ENCODE measurements at regions not wholly inside any gene's neighbourhood (a gene's known extent, or its start where the extent isn't known, plus 50 kb on each side); places are given as distances from the start of the nearest gene placed in this dataset.

GRCh38 chr2:37829616-37830395 is 95.3 kb upstream of the RMDN2 start (continued):
- TF ChIP-seq RAD21 (IDR thresholded peaks at IDR 0.05) (no peak), MAX (IDR thresholded peaks at IDR 0.05) (no peak), ZBTB33 (IDR thresholded peaks at IDR 0.05) (no peak), GABPA (IDR thresholded peaks at IDR 0.05 in 1 of 2, conservative IDR thresholded peaks at IDR 0.05 in 1 of 2) (no peak), EGR1 (IDR thresholded peaks at IDR 0.05; ENCODE audit: low read depth in 2 of 2) (no peak), HNF4G (IDR thresholded peaks at IDR 0.05) (no peak)

- H3K9me3 ChIP-seq (ENCODE audit: control insufficient read depth in 4 of 4, low read length in 3 of 4): no peaks in the 10 kb centered on the region
- H3K36me3 ChIP-seq (ENCODE audit: control insufficient read depth in 4 of 4, insufficient read depth in 3 of 4, low read depth in 1 of 4, low read length in 3 of 4): no peaks in the 10 kb centered on the region
- H3K4me1 ChIP-seq (ENCODE audit: control insufficient read depth in 4 of 4, insufficient read depth in 4 of 4, low read length in 3 of 4): peaks cover 0 to 5% (median 3%) of the 10 kb centered on the region in 4 donors
- WGBS: 92% methylated on average over 2 of the region's 2 CpGs
- no peaks in the 10 kb centered on the region for H3K27me3 ChIP-seq (ENCODE audit: control insufficient read depth in 4 of 4, insufficient read depth in 4 of 4, low read length in 3 of 4)
- no peak overlapping the region for H3K9ac ChIP-seq (ENCODE audit: low read depth in 1 of 2, low read length in 2 of 2)
- TF ChIP-seq FOXA1 (IDR thresholded peaks at IDR 0.05) (no peak), RXRA (IDR thresholded peaks at IDR 0.05) (no peak), NR2F2 (IDR thresholded peaks at IDR 0.05) (no peak), JUND (IDR thresholded peaks at IDR 0.05) (no peak), GABPA (IDR thresholded peaks at IDR 0.05 in 1 of 2, conservative IDR thresholded peaks at IDR 0.05 in 1 of 2) (no peak), SP1 (IDR thresholded peaks at IDR 0.05) (no peak), YY1 (IDR thresholded peaks at IDR 0.05) (no peak), HNF4A (conservative IDR thresholded peaks at IDR 0.05) (no peak), TAF1 (conservative IDR thresholded peaks at IDR 0.05) (no peak), ZBTB33 (IDR thresholded peaks at IDR 0.05) (no peak), MAX (IDR thresholded peaks at IDR 0.05) (no peak), HNF4G (IDR thresholded peaks at IDR 0.05) (no peak), FOXA2 (IDR thresholded peaks at IDR 0.05) (no peak), REST (IDR thresholded peaks at IDR 0.05) (no peak), ATF3 (IDR thresholded peaks at IDR 0.05) (no peak), EGR1 (IDR thresholded peaks at IDR 0.05; ENCODE audit: low read depth in 2 of 2) (no peak)
- H3K27ac ChIP-seq (ENCODE audit: low read depth in 1 of 2, low read length in 2 of 2): no peak overlapping the region
- no peak for DNase-seq (ENCODE audit: low spot score)
- no peak overlapping the region for H3K4me3 ChIP-seq (ENCODE audit: low read depth in 1 of 3, low read length in 3 of 3)
These were observed 94.5 kb upstream of the RMDN2 start for GRCh38 chr2:37830636-37831035.
